NCI-H82 treated with DMSO at 0.1 percent for 48 hours (cell line): ENCODE measurements at regions not wholly inside any gene's neighbourhood (a gene's known extent, or its start where the extent isn't known, plus 50 kb on each side); places are given as distances from the start of the nearest gene placed in this dataset.
"Not testable (repeated sequence)": the region's sequence is repeated elsewhere in the genome, so short reads cannot be mapped to it uniquely, and the experiment has no call there.

Experiments used
- DNase-seq: peaks from one replicate; lab custom pipeline; 2025; ENCODE audit not compliant: unreplicated experiment; lab: John Stamatoyannopoulos, UW

- DNase-seq, result no peak
Measured at GRCh38 chr10:4639960-4640359, 186.0 kb upstream of the AKR1E2 start.

GRCh38 chr10:4638099-4638498 lies 187.9 kb upstream of the AKR1E2 start:
- DNase-seq, result no peak

- no peak for DNase-seq
Measured at GRCh38 chr10:4637657-4638056, 188.3 kb upstream of the AKR1E2 start.

DNA sequence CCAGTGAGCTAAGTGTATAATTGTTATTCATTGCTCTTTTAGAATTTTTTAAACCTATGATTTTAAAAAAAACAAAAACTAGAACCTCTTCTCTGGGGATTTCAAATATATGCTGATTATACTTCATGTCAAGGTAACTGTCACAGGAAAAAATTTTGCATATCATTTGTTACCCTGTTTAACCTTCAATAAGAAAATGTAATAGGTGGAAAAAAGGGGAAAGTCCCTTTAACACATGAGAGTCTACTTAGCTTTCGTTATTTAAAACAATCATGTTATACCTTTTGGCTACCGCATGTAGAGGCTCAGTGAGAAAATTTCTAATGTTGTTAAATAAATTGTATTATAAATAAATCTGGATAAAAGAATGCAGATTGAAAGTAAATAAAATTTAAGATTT lies 190.1 kb upstream of the AKR1E2 start:
- DNase-seq, result no peak

GRCh38 chr10:4635388-4635787 lies 190.6 kb upstream of the AKR1E2 start:
- DNase-seq, result no peak

GRCh38 chr10:4633776-4634175 lies 192.2 kb upstream of the AKR1E2 start:
- no peak for DNase-seq

DNA sequence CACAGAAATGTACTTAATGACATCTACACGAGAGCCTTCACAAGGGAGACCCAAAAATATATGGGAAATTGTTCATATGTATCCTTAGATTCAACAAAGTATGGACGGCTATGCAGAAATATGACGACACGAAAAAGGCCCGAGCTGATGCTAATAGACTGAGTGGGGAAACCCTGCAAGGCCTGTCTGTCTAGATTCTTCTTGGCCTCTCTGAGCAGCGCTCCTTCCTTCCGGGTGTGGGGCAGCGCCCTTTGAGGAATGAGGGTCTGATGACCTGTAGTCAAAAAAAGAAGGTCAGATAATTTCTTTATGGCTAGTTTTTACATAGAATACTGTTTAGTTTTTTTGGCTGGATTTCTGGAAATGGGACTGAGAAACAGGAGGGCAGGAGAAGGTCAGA lies 192.8 kb upstream of the AKR1E2 start:
- DNase-seq, result no peak

GRCh38 chr10:4632757-4633156 lies 193.2 kb upstream of the AKR1E2 start:
- no peak for DNase-seq

DNA sequence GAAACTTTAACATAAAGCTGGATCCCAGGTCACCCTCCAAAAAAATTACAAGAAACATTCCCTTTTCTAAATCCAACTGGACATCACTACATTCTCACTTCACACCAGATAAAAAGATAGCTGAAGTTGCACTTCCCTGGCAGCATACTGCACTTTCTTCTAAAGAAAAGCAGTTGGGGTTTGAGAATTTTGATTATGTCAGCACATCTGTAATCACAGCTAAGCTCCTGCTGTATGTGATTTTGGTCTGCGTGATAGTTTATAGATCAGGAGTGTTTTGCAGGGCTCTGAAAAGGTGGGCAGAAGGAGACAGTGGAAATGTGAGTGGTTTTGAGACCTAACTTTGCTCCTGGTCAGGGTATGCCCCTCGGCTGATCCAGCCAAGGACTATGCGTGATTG lies 199.1 kb upstream of the AKR1E2 start:
- DNase-seq, result no peak

- no peak for DNase-seq
Measured at GRCh38 chr10:4623757-4624420, 202.1 kb upstream of the AKR1E2 start.

DNA sequence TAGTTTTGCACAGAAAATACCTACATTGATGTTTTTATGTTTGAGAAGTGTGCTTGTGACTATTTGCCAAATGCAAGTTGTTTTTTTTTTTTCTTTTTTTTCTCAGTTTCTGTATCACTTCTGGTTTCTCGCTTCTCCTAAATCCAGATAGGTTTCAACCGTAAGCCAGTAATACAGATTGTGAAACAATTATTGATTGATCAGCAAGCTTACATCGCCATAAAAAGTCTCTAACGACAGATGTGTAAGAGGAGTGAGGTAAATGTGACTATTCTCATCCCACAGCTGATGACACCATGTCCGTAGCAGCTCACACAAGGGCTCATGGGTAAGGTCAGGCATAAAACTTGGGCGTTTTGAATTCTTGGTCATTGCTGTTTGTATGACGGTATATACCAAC lies 202.8 kb upstream of the AKR1E2 start:
- DNase-seq, result no peak

- no peak for DNase-seq
Measured at GRCh38 chr10:4622384-4622783, 203.6 kb upstream of the AKR1E2 start.

DNA sequence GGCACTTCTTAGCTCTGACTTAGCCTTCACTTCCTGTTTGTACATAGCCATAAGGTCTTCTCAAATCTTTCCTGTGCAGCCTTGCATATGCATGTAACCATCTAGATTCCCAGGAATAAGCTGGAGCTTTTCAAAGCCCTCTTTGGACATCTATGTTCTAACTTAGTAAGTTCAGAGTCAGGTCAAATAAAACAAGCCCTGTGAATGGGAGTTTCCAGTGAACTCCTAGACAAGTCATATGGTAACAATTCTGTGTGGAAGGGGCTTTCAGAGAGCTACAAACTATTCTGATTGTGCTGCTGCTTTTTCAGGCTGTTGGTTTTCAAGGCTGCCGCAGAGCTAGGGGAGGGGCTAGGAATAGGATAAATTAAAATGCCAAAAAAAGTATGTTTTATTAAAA lies 208.4 kb upstream of the AKR1E2 start:
- no peak for DNase-seq

DNA sequence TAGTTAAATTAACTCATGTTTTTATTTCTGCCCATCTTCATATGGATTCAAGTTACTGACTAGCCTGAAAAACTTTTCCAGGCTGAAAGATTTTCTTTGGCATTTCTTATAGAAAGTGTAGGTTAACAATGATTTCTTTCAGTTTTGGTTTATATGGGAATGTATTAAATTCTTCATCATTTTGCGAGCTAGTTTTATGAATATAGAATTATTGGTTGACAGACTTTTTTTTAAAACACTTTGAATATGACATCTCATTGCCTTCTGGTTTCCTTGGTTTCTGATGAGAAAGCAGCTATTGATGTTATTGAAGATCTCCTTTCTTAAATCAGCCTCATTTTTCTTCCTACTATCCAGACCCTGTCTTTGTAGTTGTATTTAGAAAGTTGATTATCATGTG lies 211.0 kb upstream of the AKR1E2 start:
- no peak for DNase-seq

DNA sequence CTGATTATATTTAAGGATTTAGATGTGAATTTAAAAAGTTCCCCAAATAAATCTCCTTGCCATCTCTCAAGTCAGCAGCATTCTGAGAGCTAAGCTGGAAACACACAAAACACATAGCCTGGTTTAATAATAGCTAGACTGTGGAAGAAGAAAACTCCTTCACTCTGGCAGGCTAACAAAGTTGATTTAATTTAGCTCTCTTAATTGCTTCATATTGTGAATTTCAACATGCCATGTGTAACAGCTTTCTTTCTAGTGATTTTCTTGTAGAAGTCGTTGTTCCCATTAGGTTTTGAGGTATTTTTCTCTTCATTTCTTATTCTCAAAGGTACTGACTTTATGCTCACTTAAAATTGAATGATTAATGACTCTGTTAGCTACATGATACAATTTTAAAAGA lies 216.8 kb upstream of the AKR1E2 start:
- no peak for DNase-seq

DNA sequence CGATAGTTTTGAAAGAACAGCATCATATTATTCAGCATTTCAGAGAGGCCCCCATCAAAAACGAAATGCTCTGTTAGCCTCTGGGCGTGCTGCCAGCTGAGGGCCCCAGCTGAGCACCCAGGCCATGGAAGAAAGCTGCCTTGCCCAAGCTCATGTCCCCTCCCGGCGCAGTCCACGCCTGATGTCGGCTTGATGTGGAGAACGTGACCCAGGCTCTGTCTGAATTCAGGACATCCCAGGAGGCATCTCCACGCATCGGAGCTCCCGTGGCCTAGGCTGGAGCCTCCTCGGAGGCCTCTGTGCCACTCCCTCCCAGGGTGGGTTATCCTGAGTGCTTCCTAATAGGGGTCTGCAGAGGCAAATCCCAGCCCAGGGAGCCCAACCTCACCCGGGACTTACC lies 218.3 kb upstream of the AKR1E2 start:
- DNase-seq, result no peak

GRCh38 chr10:4606856-4607636 lies 219.0 kb upstream of the AKR1E2 start:
- no peak for DNase-seq

DNA sequence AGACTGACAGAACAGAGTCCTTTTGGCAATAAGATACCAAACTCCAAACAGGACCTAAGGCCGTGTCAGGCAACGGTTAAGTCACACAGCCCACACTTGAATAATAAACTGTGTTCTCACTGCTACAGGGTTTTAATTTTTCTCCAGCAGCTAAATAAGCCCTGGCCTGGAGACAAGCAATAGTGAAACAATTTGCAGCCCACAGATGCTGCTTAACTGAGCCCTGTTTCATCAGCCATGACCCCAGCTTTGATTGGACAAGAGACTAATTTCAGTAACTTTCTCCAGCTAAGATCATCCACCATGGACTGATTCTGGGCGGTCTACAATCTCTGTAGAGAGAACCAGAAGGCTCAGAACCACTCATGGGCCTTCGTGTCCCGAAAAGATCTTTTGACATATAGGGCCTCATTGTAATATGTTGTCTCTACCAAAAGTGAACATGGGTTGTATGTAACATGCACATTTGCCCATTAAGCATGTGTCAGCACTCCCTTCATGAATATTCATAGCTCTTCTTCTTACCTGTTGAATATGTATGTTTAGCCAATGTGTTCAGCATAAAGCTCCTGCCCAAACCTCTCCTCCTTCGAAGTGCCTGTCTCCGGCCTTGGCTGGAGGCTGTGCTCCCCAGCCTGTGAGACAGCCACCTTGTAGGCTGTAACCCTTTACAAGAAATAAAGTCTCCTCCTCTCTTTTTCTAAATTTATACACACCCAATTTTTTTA lies 223.1 kb upstream of the AKR1E2 start:
- no peak for DNase-seq

DNA sequence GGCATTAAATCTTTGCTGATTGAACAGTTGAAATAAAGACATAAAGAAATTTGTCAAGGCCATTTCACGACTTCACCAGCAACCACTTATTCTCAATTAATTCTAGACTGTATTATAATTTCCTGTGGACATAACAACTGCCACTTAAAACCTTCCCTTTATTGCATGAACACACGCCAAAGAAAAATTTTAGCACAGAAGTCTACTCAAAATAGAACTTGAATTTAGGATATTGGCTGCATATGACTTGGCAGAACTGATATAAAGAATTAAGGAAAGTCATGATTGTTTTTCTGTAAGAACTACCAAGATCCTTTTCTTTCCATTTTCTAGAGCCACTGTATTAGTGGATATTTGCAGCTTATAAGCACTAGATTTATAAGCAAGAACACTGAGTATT lies 226.5 kb upstream of the AKR1E2 start:
- no peak for DNase-seq

DNA sequence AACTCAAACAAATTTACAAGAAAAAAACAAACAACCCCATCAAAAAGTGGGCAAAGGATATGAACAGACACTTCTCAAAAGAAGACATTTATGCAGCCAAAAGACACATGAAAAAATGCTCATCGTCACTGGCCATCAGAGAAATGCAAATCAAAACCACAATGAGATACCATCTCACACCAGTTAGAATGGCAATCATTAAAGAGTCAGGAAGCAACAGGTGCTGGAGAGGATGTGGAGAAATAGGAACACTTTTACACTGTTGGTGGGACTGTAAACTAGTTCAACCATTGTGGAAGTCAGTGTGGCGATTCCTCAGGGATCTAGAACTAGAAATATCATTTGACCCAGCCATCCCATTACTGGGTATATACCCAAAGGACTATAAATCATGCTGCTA lies 228.1 kb upstream of the AKR1E2 start:
- not testable (repeated sequence) for DNase-seq

GRCh38 chr10:4596951-4597350 lies 229.1 kb upstream of the AKR1E2 start:
- no peak for DNase-seq

GRCh38 chr10:4595719-4596319 lies 230.2 kb upstream of the AKR1E2 start:
- no peak for DNase-seq
